ENCODE measurements at regions not wholly inside any gene's neighbourhood (a gene's known extent, or its start where the extent isn't known, plus 50 kb on each side); places are given as distances from the start of the nearest gene placed in this dataset.

DNA sequence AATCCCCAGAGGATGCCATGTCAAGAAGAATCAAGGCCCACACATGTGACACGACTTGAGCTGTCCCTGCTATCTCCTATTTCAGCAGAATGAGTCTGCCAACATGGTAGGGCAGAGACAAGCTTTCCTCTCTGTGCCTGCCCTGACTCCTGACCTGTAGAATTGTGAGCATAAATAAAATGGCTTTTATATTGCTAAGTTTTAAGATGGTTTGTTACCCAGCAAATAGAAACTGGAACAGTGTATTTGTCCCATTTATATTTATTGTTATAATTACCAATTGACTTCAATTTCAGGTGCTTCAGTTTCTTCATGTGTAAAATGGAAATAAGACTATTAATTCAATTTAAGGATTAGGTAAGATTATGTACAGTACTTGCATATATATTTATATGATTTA, 90.5 kb downstream of the ASB1 start:
- TF ChIP-seq GATA2 (IDR thresholded peaks at IDR 0.05; ENCODE audit: low read depth, low read length) (no peak), GATA3 (IDR thresholded peaks at IDR 0.05; ENCODE audit: low read depth, low read length) (no peak)

Measured in SH-SY5Y (cell line).